Esophagus squamous epithelium (tissue), 4 donors: ENCODE measurements at regions not wholly inside any gene's neighbourhood (a gene's known extent, or its start where the extent isn't known, plus 50 kb on each side); places are given as distances from the start of the nearest gene placed in this dataset.

Experiments
- CTCF ChIP-seq, 6 experiments: fragments of 450-650 bp in 4 of 6; fragments of 200-600 bp in 2 of 6; sonication (generic) in 2 of 6; IDR thresholded peaks; one replicate each; pipeline ENCODE4 v1.5.1; 2016 to 2019; ENCODE audit warnings: antibody characterized with exemption in 6 of 6, mild to moderate bottlenecking in 4 of 6, moderate library complexity in 4 of 6
- POLR2A ChIP-seq, 4 donors: fragments of 450-650 bp; IDR thresholded peaks; one replicate each; pipeline ENCODE4 v1.6.1; 2017; ENCODE audit warnings: antibody characterized with exemption in 4 of 4, mild to moderate bottlenecking in 4 of 4, moderate library complexity in 3 of 4

GRCh38 chr11:70811483-70811882 lies 413.2 kb downstream of the CTTN start:
- TF ChIP-seq CTCF (IDR thresholded peaks at IDR 0.05) = no peak
- TF ChIP-seq POLR2A (IDR thresholded peaks at IDR 0.05) = no peak
